IMR-90 (cell line): ENCODE measurements at regions not wholly inside any gene's neighbourhood (a gene's known extent, or its start where the extent isn't known, plus 50 kb on each side); places are given as distances from the start of the nearest gene placed in this dataset.

Source experiments
- ATAC-seq: fragments of 200-7000 bp; cut with Tn5 transposase; 2 replicates; pipeline ENCODE4 v1.9.1; 2020; ENCODE audit warnings: low read depth, mild to moderate bottlenecking, moderate library complexity
- BruUV-seq: library from RNA; stranded (reverse); fragments of 400-500 nt; replicated peaks from 2 replicates; lab custom pipeline; 2021; lab: Mats Ljungman, UMichigan
- CTCF ChIA-PET: fragments of 300-600 bp; formaldehyde crosslinking; extraction: SDS; loops from one replicate; lab custom pipeline; 2021; ENCODE audit warnings: antibody characterized with exemption; lab: Yijun Ruan, JAX
- POLR2A ChIA-PET: fragments of 300-600 bp; sonication (Branson Sonifier 250); formaldehyde crosslinking; loops from one replicate; lab custom pipeline; 2022; ENCODE audit warnings: antibody characterized with exemption; ENCODE audit not compliant: unreplicated experiment; lab: Charles Lee
- DNase-seq: peaks from one replicate; pipeline ENCODE4 v3.0.0; 2013
- H2AFZ ChIP-seq: replicated peaks from 2 replicates; pipeline ENCODE3; 2013; ENCODE audit warnings: low read length, mild to moderate bottlenecking; ENCODE audit not compliant: poor library complexity
- H2AK5ac ChIP-seq: 2 replicates; pipeline ENCODE4 v1.6.1; 2013; ENCODE audit warnings: low read depth, low read length, inconsistent platforms
- H2AK9ac ChIP-seq: replicated peaks from 2 replicates; pipeline ENCODE3; 2013; ENCODE audit warnings: mild to moderate bottlenecking, low read depth, low read length, moderate library complexity; ENCODE audit not compliant: poor library complexity
- H2BK120ac ChIP-seq: 2 replicates; pipeline ENCODE4 v1.6.1; 2013; ENCODE audit warnings: low read depth, low read length, inconsistent platforms
- H2BK15ac ChIP-seq: 3 replicates; pipeline ENCODE4 v1.6.1; 2013; ENCODE audit warnings: low read depth, low read length, inconsistent platforms
- H2BK20ac ChIP-seq: 2 replicates; pipeline ENCODE4 v1.6.1; 2013; ENCODE audit warnings: low read depth, mild to moderate bottlenecking, inconsistent platforms, low read length, moderate library complexity
- H2BK5ac ChIP-seq: 2 replicates; pipeline ENCODE4 v1.6.1; 2013; ENCODE audit warnings: mild to moderate bottlenecking, low read depth, low read length, inconsistent platforms; ENCODE audit not compliant: poor library complexity, severe bottlenecking
- H3K14ac ChIP-seq: replicated peaks from 2 replicates; pipeline ENCODE4 v1.6.1; 2013; ENCODE audit warnings: low read depth, low read length, inconsistent platforms
- H3K18ac ChIP-seq: 2 replicates; pipeline ENCODE4 v1.6.1; 2013; ENCODE audit warnings: low read depth, low read length, control low read depth
- H3K23ac ChIP-seq: 2 replicates; pipeline ENCODE4 v1.6.1; 2013; ENCODE audit warnings: low read depth, low read length, inconsistent platforms
- H3K27ac ChIP-seq: 2 replicates; pipeline ENCODE4 v1.5.1; 2013; ENCODE audit warnings: mild to moderate bottlenecking, control low read depth, low read length; ENCODE audit not compliant: insufficient read depth
- H3K27me3 ChIP-seq: 2 replicates; pipeline ENCODE4 v1.6.1; 2013; ENCODE audit warnings: low read length; ENCODE audit not compliant: control insufficient read depth, insufficient read depth
- H3K36me3 ChIP-seq: 2 replicates; pipeline ENCODE4 v1.6.1; 2013; ENCODE audit warnings: low read length, mixed read lengths; ENCODE audit not compliant: control insufficient read depth, insufficient read depth
- H3K4ac ChIP-seq: 2 replicates; pipeline ENCODE4 v1.6.1; 2013; ENCODE audit warnings: low read depth, low read length, inconsistent platforms
- H3K4me1 ChIP-seq: 2 replicates; pipeline ENCODE4 v1.6.1; 2013; ENCODE audit warnings: low read length, mixed read lengths; ENCODE audit not compliant: control insufficient read depth, insufficient read depth
- H3K4me2 ChIP-seq: 2 replicates; pipeline ENCODE4 v1.6.1; 2013; ENCODE audit warnings: low read depth, mild to moderate bottlenecking, control low read depth, low read length, moderate library complexity
- H3K4me3 ChIP-seq: 2 replicates; pipeline ENCODE4 v1.5.1; 2013; ENCODE audit warnings: low read depth, mild to moderate bottlenecking, control low read depth, low read length, moderate library complexity; ENCODE audit not compliant: insufficient read depth
- H3K56ac ChIP-seq: 2 replicates; pipeline ENCODE4 v1.6.1; 2013; ENCODE audit warnings: low read length, inconsistent platforms; ENCODE audit not compliant: insufficient read depth; ENCODE audit errors: extremely low read depth
- H3K79me1 ChIP-seq, 2 experiments: 2 replicates each; pipeline ENCODE4 v1.6.1; 2013; ENCODE audit warnings: low read length in 2 of 2, inconsistent platforms in 1 of 2, low read depth in 1 of 2
- H3K9ac ChIP-seq: 2 replicates; pipeline ENCODE4 v1.6.1; 2013; ENCODE audit warnings: low read depth, low read length, control low read depth
- H3K9me1 ChIP-seq: 2 replicates; pipeline ENCODE4 v1.6.1; 2013; ENCODE audit warnings: low read length, inconsistent platforms; ENCODE audit not compliant: insufficient read depth
- H3K9me3 ChIP-seq: 2 replicates; pipeline ENCODE4 v1.6.1; 2013; ENCODE audit warnings: low read length; ENCODE audit not compliant: control insufficient read depth, insufficient read depth
- H4K20me1 ChIP-seq: 2 replicates; pipeline ENCODE4 v1.6.1; 2013; ENCODE audit warnings: low read length, inconsistent platforms; ENCODE audit not compliant: insufficient read depth
- H4K5ac ChIP-seq: 2 replicates; pipeline ENCODE4 v1.6.1; 2013; ENCODE audit warnings: mild to moderate bottlenecking, low read depth, low read length, control low read depth
- H4K8ac ChIP-seq, 2 experiments: 2 replicates each; pipeline ENCODE4 v1.6.1; 2013; ENCODE audit warnings: low read depth in 2 of 2, low read length in 2 of 2, control low read depth in 1 of 2, inconsistent platforms in 1 of 2
- H4K91ac ChIP-seq: 2 replicates; pipeline ENCODE4 v1.6.1; 2013; ENCODE audit warnings: low read depth, low read length, inconsistent platforms; ENCODE audit not compliant: insufficient read depth
- BHLHE40 ChIP-seq: fragments of 150-350 bp; IDR thresholded peaks from 2 replicates; pipeline ENCODE4 v1.6.1; 2016; ENCODE audit warnings: mild to moderate bottlenecking, low read depth, low read length
- CHD1 ChIP-seq: IDR thresholded peaks from 2 replicates; pipeline ENCODE4 v1.6.1; 2012; ENCODE audit warnings: low read depth, low read length, improper control_type of control experiment
- ELK1 ChIP-seq: fragments of 150-350 bp; IDR thresholded peaks from 2 replicates; pipeline ENCODE4 v1.6.1; 2016; ENCODE audit warnings: low read depth, mild to moderate bottlenecking, low read length, moderate library complexity, borderline replicate concordance
- MAZ ChIP-seq: IDR thresholded peaks from 2 replicates; pipeline ENCODE4 v1.6.1; 2012; ENCODE audit warnings: low read depth, mild to moderate bottlenecking, low read length, improper control_type of control experiment, moderate library complexity, borderline replicate concordance
- MXI1 ChIP-seq: IDR thresholded peaks from 2 replicates; pipeline ENCODE4 v1.6.1; 2012; ENCODE audit warnings: low read depth, mild to moderate bottlenecking, low read length, moderate library complexity, borderline replicate concordance
- NFE2L2 ChIP-seq: fragments of 150-350 bp; IDR thresholded peaks from 2 replicates; pipeline ENCODE4 v1.6.1; 2016; ENCODE audit warnings: low read depth, mild to moderate bottlenecking, low read length
- RFX5 ChIP-seq: IDR thresholded peaks from 2 replicates; pipeline ENCODE4 v1.8.0; 2012; ENCODE audit warnings: low read depth, mild to moderate bottlenecking, low read length, moderate library complexity
- SMC3 ChIP-seq: fragments of 150-350 bp; IDR thresholded peaks from 2 replicates; pipeline ENCODE4 v1.6.1; 2016; ENCODE audit warnings: low read depth, mild to moderate bottlenecking, antibody characterized with exemption, low read length, moderate library complexity
- WGBS, 2 experiments: methylation state at CpG; one replicate each; pipeline versions ENCODE4 v1.1.5 to v1.1.7; 2013; ENCODE audit warnings: missing lambda C conversion rate in 2 of 2; ENCODE audit not compliant: insufficient read length in 1 of 2; ENCODE audit errors: extremely low coverage in 2 of 2; 5-methylcytosine and 5-hydroxymethylcytosine counted together
- dilution Hi-C: fragments of 300-500 bp; cut with HindIII; formaldehyde crosslinking; loops from one replicate; pipeline ENCODE4 v1.14.3; 2018; ENCODE audit warnings: low sequenced_read_pairs; ENCODE audit not compliant: unreplicated experiment
- in situ Hi-C: fragments of 300-500 bp; cut with MboI; formaldehyde crosslinking; loops from 3 replicates; pipeline ENCODE4 v1.14.3; 2019; ENCODE audit warnings: low sequenced_read_pairs, inconsistent platforms, mixed read lengths
- intact Hi-C: fragments of 100-400 bp; cut with micrococcal nuclease; formaldehyde crosslinking; loops from 2 replicates; pipeline ENCODE4 v1.10.0; 2022

- Histone ChIP-seq H3K56ac (no peak overlapping the region), H3K23ac (no peak overlapping the region), H2BK20ac (no peak overlapping the region), H3K18ac (no peak overlapping the region), H4K5ac (no peak overlapping the region), H3K27me3 (no peaks in the 10 kb centered on the region), H2BK5ac (no peak overlapping the region), H3K4me2 (no peak overlapping the region), H3K79me1 (no peaks in the 10 kb centered on the region), H4K8ac (no peak overlapping the region), H2BK120ac (no peak overlapping the region), H3K9me3 (no peaks in the 10 kb centered on the region), H4K91ac (no peak overlapping the region), H3K4ac (no peak overlapping the region), H3K27ac (no peak overlapping the region), H3K9ac (no peak overlapping the region), H2AK5ac (no peak overlapping the region), H2BK15ac (no peak overlapping the region), H3K14ac (no peak overlapping the region), H3K4me3 (no peak overlapping the region), H3K36me3 (no peaks in the 10 kb centered on the region), H3K4me1 (no peaks in the 10 kb centered on the region), H2AFZ (no peak overlapping the region), H3K9me1 (no peaks in the 10 kb centered on the region), H2AK9ac (no peak overlapping the region), H4K20me1 (no peaks in the 10 kb centered on the region)
- intact Hi-C loops (no loop called here), dilution Hi-C loops (no loop called here), in situ Hi-C loops (no loop called here)
- no TSS peak for BruUV-seq
- ChIA-PET POLR2A (no interaction called here), CTCF (no interaction called here)
- no CpG with 5 or more reads among the region's 2 CpGs for WGBS, 2 experiments
- no peak for TF ChIP-seq RFX5
- TF ChIP-seq CHD1: no peak
- no peak for TF ChIP-seq SMC3
- no peak for TF ChIP-seq BHLHE40
- no peak for TF ChIP-seq MXI1
- no peak for TF ChIP-seq ELK1
- no peak for TF ChIP-seq NFE2L2
- TF ChIP-seq MAZ: no peak
- DNase-seq (no peak), ATAC-seq (no peak)
Measured at GRCh38 chr2:59770651-59771050, 782.8 kb downstream of the BCL11A start.
